Vagina (tissue), 2 donors: ENCODE measurements at regions not wholly inside any gene's neighbourhood (a gene's known extent, or its start where the extent isn't known, plus 50 kb on each side); places are given as distances from the start of the nearest gene placed in this dataset.

ENCODE experiments used
- DNase-seq, 2 donors: peaks; one replicate each; pipeline ENCODE4 v3.0.0-alpha.2; 2017; ENCODE audit errors: extremely low spot score in 2 of 2
- H3K27ac ChIP-seq: fragments of 200-600 bp; sonication (generic); one replicate; pipeline ENCODE4 v1.5.1; 2019
- H3K27me3 ChIP-seq: fragments of 200-600 bp; sonication (generic); one replicate; pipeline ENCODE4 v1.5.1; 2019
- H3K36me3 ChIP-seq, 2 donors: fragments of 200-600 bp; sonication (generic); one replicate each; pipeline ENCODE4 v1.5.1; 2017 to 2019
- H3K4me1 ChIP-seq: fragments of 200-600 bp; sonication (generic); one replicate; pipeline ENCODE4 v1.5.1; 2019
- H3K4me3 ChIP-seq, 2 donors: fragments of 200-600 bp; sonication (generic); 1 replicate in 1 of 2; 2 replicates in 1 of 2; pipeline ENCODE4 v1.5.1; 2016 to 2019
- H3K9me3 ChIP-seq: fragments of 200-600 bp; sonication (generic); one replicate; pipeline ENCODE4 v1.5.1; 2019
- CTCF ChIP-seq, 3 experiments: fragments of 450-650 bp in 2 of 3; fragments of 200-600 bp in 1 of 3; sonication (generic) in 1 of 3; IDR thresholded peaks; one replicate each; pipeline ENCODE4 v1.5.1; 2017 to 2019; ENCODE audit warnings: antibody characterized with exemption in 3 of 3, mild to moderate bottlenecking in 2 of 3, moderate library complexity in 2 of 3
- POLR2A ChIP-seq, 2 donors: fragments of 450-650 bp; IDR thresholded peaks; one replicate each; pipeline ENCODE4 v1.6.1; 2017; ENCODE audit warnings: antibody characterized with exemption in 2 of 2, mild to moderate bottlenecking in 2 of 2, moderate library complexity in 2 of 2
- POLR2AphosphoS5 ChIP-seq, 2 donors: sonication (generic); formaldehyde crosslinking; IDR thresholded peaks; one replicate each; pipeline ENCODE4 v1.9.0; 2017; ENCODE audit warnings: antibody characterized with exemption in 2 of 2, mild to moderate bottlenecking in 2 of 2, low read depth in 1 of 2; ENCODE audit not compliant: insufficient read depth in 1 of 2
- intact Hi-C: fragments of 100-400 bp; cut with DNase I; formaldehyde crosslinking; loops from one replicate; pipeline ENCODE4 v1.15.1; 2023

- H3K4me3 ChIP-seq: no peak overlapping the region
- intact Hi-C loops: no loop called here
- no peaks in the 10 kb centered on the region for H3K36me3 ChIP-seq
- TF ChIP-seq CTCF (IDR thresholded peaks at IDR 0.05) (no peak), POLR2A (IDR thresholded peaks at IDR 0.05) (no peak), POLR2AphosphoS5 (IDR thresholded peaks at IDR 0.05; ENCODE audit: insufficient read depth in 1 of 2, low read depth in 1 of 2) (no peak)
- no peaks in the 10 kb centered on the region for H3K4me1 ChIP-seq
- DNase-seq: no peak
- no peaks in the 10 kb centered on the region for H3K9me3 ChIP-seq
- no peaks in the 10 kb centered on the region for H3K27me3 ChIP-seq
- H3K27ac ChIP-seq: no peak overlapping the region
These were observed 64.8 kb upstream of the LOXL4 start for GRCh38 chr10:98332623-98333269.

- Histone ChIP-seq H3K27me3 (no peaks in the 10 kb centered on the region), H3K27ac (no peak overlapping the region), H3K4me3 (no peak overlapping the region), H3K9me3 (no peaks in the 10 kb centered on the region), H3K36me3 (no peaks in the 10 kb centered on the region), H3K4me1 (no peaks in the 10 kb centered on the region)
- intact Hi-C loops: no loop called here
- TF ChIP-seq POLR2A (IDR thresholded peaks at IDR 0.05) (no peak), CTCF (IDR thresholded peaks at IDR 0.05) (no peak)
- DNase-seq: no peak
These were observed 63.9 kb upstream of the LOXL4 start for GRCh38 chr10:98331885-98332284.

- TF ChIP-seq POLR2A (IDR thresholded peaks at IDR 0.05): no peak
- TF ChIP-seq POLR2AphosphoS5 (IDR thresholded peaks at IDR 0.05; ENCODE audit: insufficient read depth in 1 of 2, low read depth in 1 of 2): no peak
- no peak for TF ChIP-seq CTCF (IDR thresholded peaks at IDR 0.05)
- H3K27me3 ChIP-seq: no peaks in the 10 kb centered on the region
- no peak for DNase-seq
- no peaks in the 10 kb centered on the region for H3K36me3 ChIP-seq
- H3K4me3 ChIP-seq: no peak overlapping the region
- no peaks in the 10 kb centered on the region for H3K9me3 ChIP-seq
- H3K4me1 ChIP-seq: no peaks in the 10 kb centered on the region
- intact Hi-C loops: no loop called here
- no peak overlapping the region for H3K27ac ChIP-seq
These were observed 63.0 kb upstream of the LOXL4 start for GRCh38 chr10:98330987-98331386.

- Histone ChIP-seq H3K27ac (no peak overlapping the region), H3K4me1 (no peaks in the 10 kb centered on the region), H3K9me3 (no peaks in the 10 kb centered on the region), H3K36me3 (no peaks in the 10 kb centered on the region), H3K4me3 (no peak overlapping the region), H3K27me3 (no peaks in the 10 kb centered on the region)
- no peak for DNase-seq
- no peak for TF ChIP-seq POLR2A (IDR thresholded peaks at IDR 0.05)
- TF ChIP-seq POLR2AphosphoS5 (IDR thresholded peaks at IDR 0.05; ENCODE audit: insufficient read depth in 1 of 2, low read depth in 1 of 2): no peak
- TF ChIP-seq CTCF (IDR thresholded peaks at IDR 0.05): no peak
- intact Hi-C loops: no loop called here
These were observed 60.6 kb upstream of the LOXL4 start for GRCh38 chr10:98328640-98329039.

GRCh38 chr10:98328163-98328562 is 60.2 kb upstream of the LOXL4 start:
- Histone ChIP-seq H3K36me3 (no peaks in the 10 kb centered on the region), H3K4me1 (no peaks in the 10 kb centered on the region), H3K4me3 (no peak overlapping the region), H3K9me3 (no peaks in the 10 kb centered on the region), H3K27me3 (no peaks in the 10 kb centered on the region), H3K27ac (no peak overlapping the region)
- intact Hi-C loops: no loop called here
- DNase-seq: no peak
- no peak for TF ChIP-seq POLR2A (IDR thresholded peaks at IDR 0.05)
- TF ChIP-seq POLR2AphosphoS5 (IDR thresholded peaks at IDR 0.05; ENCODE audit: insufficient read depth in 1 of 2, low read depth in 1 of 2): no peak
- TF ChIP-seq CTCF (IDR thresholded peaks at IDR 0.05): no peak
